MM.1S (cell line): ENCODE measurements at regions not wholly inside any gene's neighbourhood (a gene's known extent, or its start where the extent isn't known, plus 50 kb on each side); places are given as distances from the start of the nearest gene placed in this dataset.

Experiments
- EZH2 ChIP-seq: fragments of 300-600 bp; sonication (generic); optimal IDR thresholded peaks from 2 replicates; pipeline ENCODE3; 2017; ENCODE audit warnings: low read depth, mild to moderate bottlenecking, antibody characterized with exemption, low read length, mixed read lengths
- EZH2phosphoT487 ChIP-seq: fragments of 300-600 bp; sonication (generic); IDR thresholded peaks from 2 replicates; pipeline ENCODE4 v1.6.1; 2018; ENCODE audit warnings: antibody characterized with exemption, low read length
- TF ChIP-seq, protein P1 (sequence below): fragments of 300-600 bp; sonication (generic); IDR thresholded peaks from 2 replicates; pipeline ENCODE4 v1.5.1; 2016; ENCODE audit warnings: antibody characterized with exemption, low read length, mixed read lengths

DNA sequence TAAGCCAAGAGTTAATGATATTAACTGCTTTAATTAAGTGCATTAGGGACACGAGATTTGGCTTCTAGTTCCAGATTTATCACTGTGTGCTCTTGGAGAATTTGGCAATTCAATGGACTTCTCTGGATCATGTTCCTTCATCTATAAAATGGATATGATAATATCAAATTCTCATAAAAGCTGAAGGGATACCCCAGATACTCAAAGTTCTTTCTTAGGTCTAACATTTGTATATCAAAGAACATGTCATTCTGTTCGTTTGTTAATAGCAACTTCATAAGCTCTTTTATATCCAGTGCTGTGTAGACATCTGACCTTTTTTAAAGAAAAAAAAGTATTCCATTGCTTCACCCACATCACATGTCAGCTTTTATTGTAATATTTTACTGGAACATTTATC, 54.6 kb upstream of the HDAC9 start:
- TF ChIP-seq, protein P1, sequence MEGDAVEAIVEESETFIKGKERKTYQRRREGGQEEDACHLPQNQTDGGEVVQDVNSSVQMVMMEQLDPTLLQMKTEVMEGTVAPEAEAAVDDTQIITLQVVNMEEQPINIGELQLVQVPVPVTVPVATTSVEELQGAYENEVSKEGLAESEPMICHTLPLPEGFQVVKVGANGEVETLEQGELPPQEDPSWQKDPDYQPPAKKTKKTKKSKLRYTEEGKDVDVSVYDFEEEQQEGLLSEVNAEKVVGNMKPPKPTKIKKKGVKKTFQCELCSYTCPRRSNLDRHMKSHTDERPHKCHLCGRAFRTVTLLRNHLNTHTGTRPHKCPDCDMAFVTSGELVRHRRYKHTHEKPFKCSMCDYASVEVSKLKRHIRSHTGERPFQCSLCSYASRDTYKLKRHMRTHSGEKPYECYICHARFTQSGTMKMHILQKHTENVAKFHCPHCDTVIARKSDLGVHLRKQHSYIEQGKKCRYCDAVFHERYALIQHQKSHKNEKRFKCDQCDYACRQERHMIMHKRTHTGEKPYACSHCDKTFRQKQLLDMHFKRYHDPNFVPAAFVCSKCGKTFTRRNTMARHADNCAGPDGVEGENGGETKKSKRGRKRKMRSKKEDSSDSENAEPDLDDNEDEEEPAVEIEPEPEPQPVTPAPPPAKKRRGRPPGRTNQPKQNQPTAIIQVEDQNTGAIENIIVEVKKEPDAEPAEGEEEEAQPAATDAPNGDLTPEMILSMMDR, result no peak
- no peak for TF ChIP-seq EZH2
- TF ChIP-seq EZH2phosphoT487, result no peak
